HK-2 (cell line): ENCODE measurements at regions not wholly inside any gene's neighbourhood (a gene's known extent, or its start where the extent isn't known, plus 50 kb on each side); places are given as distances from the start of the nearest gene placed in this dataset.
"Not testable (repeated sequence)": the region's sequence is repeated elsewhere in the genome, so short reads cannot be mapped to it uniquely, and the experiment has no call there.

Experiments used
- DNase-seq: peaks from one replicate; pipeline ENCODE4 v3.0.0-alpha.2; 2018; ENCODE audit not compliant: unreplicated experiment

DNA sequence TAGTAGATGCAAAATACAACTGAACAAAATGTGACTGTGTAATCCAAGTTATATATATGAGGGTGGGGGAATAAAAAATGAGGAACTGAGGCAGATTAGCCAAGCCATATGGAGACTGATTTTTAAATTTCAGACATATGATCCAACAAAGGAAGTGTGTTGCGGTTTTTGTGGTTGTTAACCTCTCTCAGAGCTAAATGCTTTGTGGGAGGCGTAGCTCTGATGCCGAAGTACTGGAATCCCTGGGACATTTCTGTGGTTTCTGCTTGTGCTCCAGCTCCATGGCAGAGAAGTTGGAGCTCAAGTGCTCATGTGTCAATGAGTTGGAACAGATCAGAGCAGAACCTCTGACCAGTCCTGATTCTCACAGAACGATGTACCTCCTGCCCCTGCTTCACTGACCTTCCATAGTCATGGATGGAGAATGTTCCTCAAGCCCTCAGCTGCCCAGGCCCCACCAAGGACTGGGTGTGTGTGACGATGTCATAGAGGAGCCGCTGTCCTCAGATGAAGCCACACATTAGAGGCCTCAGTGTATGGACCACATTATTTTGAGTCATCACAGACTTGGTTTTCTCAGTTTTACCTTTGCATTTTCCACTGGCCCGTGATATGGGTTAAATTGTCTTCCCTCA, 107.6 kb downstream of the SOX1 start:
- DNase-seq = no peak

DNA sequence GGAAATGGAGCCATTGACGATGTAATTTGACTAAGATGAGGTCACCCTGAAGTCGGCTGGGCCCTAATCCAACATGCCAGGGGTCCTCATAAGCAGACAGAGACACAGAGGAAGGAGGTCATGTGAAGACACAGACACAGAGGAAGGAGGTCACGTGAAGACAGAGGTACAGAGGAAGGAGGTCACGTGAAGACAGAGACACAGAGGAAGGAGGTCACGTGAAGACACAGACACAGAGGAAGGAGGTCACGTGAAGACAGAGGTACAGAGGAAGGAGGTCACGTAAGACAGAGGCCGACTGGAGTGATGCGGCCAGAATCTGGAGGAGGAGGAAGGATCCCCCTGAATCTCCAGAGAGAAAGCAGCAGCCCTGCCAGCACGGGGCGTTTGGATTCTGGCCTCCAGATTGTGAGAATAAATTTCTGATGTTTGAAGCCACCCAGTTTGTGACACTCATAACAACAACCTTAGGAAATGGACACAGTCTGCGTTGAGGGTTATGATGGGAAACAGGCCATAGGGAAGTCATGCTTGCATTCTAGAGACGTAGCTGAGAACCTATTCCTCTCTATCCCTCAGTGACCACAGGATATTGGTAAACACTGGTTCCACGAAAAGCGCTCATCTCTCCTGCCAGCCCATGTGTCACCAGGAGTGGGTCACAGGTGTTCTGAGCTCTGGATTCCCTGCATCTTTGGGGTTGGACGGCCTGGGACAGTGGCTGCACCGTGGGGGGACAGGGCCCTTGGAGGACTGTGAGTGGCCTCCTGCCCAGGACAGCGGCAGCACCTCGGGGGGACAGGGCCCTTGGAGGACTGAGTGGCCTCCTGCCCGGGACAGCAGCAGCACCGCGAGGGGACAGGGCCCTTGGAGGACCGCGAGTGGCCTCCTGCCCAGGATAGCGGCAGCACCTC, 108.5 kb downstream of the SOX1 start:
- DNase-seq = no peak

DNA sequence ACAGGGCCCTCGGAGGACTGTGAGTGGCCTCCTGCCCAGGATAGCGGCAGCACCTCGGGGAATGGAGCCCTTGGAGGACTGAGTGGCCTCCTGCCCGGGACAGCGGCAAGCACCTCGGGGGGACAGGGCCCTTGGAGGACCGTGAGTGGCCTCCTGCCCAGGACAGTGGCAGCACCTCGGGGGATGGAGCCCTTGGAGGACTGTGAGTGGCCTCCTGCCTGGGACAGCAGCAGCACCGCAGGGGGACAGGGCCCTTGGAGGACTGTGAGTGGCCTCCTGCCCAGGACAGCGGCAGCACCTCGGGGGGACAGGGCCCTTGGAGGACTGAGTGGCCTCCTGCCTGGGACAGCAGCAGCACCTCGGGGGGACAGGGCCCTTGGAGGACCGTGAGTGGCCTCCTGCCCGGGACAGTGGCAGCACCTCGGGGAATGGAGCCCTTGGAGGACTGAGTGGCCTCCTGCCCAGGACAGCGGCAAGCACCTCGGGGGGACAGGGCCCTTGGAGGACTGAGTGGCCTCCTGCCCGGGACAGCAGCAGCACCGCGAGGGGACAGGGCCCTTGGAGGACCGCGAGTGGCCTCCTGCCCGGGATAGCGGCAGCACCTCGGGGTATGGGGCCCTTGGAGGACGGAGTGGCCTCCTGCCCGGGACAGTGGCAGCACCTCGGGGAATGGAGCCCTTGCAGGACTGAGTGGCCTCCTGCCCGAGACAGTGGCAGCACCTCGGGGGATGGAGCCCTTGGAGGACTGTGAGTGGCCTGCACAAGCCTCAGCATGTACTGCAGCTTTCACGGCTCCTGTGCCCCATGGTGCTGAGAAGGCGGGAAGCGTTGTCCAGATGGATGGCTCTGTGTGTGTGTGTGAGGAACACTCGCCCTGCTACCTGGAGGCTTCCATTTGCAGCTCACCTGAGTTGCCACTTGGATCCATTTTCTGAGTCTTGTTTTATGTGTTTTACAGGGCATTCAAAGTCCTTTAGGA, 109.5 kb downstream of the SOX1 start:
- not testable (repeated sequence) for DNase-seq

DNA sequence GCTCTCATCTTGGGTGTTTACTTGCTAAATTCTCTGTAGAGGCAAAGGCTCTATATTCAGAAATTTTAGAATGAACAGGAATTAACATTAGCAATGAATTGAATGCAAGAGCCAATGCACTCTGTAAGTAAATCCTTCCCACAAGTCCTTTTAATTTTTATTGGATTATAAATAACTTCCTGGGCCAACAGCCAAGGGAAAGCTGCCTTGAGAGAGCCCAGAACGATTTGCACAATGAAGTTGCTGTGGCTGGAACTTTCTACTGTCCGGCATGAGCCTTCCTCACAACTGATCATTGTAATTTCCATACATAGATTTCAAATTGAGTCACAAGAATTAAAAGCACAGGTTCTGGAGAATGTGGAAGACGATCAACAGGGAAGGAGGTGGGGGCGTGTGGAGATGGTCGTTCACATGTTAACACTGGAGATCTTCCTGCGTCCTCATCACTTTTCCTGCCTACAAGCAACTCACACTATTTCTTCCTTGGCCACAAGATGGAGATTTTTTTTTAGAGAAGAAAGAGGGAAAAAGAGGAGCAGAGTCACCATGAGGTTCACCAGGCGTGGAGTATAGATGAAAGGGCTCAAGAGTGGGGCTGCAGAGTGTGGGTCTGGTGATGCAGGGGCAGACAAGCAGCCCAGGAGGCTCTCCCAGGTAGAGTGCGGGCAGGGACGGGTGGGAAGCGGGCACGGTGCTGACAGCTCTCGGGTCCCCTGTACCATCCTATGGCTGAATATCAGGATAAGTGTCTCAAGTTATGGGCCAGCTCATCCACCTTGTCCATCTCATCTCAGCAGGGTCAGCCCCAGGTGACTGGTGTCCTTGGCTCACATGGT, 110.7 kb downstream of the SOX1 start:
- no peak for DNase-seq

DNA sequence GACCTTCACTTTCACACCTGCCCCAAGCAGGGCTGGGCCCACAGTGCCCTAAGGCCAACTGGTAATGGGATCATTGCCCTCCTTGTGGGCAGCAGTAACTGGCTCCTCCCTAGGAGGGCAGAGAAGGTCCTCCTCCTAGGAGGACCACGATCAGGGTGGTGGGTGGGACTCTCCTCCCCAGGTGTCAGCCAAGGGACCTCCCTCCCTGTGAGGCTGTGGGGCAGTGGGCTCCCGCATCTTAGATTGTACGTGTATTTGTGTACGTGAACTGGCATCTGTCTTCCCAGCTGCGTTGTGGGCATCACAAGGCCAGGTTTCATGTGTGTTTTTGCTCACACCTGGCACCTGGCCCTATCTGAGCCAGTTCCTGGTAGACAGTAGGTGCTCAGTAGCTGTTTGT, 111.8 kb downstream of the SOX1 start:
- DNase-seq = no peak

GRCh38 chr13:112179421-112179820, 112.5 kb downstream of the SOX1 start:
- DNase-seq = no peak

DNA sequence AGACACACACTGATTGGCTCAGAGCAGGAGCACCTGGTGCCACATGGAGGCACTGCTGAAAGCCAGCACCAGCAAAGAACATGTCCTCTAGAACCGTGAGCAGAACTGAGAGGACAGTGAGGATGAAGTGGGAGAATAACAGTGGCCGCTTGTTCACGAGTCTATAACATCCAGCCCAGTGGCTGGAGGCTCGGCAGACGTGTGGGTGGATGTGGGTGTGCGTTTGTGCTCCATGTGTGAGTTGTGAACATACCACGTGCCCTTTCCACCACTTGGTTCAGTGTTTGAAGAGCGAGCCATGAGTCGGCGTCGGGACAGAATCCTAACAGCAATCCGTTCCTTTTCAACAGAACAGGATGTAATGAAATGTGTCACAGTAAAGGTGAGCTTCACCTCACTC, 113.0 kb downstream of the SOX1 start:
- no peak for DNase-seq

GRCh38 chr13:112181336-112182067, 114.6 kb downstream of the SOX1 start:
- no peak for DNase-seq

GRCh38 chr13:112182251-112182650, 115.3 kb downstream of the SOX1 start:
- no peak for DNase-seq

GRCh38 chr13:112182846-112183531, 116.0 kb downstream of the SOX1 start:
- no peak for DNase-seq

GRCh38 chr13:112183532-112184090, 116.7 kb downstream of the SOX1 start:
- DNase-seq = no peak

- DNase-seq = no peak
Observed at GRCh38 chr13:112184261-112184660, 117.3 kb downstream of the SOX1 start.

- DNase-seq = no peak
Observed at GRCh38 chr13:112184851-112185371, 118.0 kb downstream of the SOX1 start.

- no peak for DNase-seq
Observed at GRCh38 chr13:112185466-112185865, 118.5 kb downstream of the SOX1 start.

DNA sequence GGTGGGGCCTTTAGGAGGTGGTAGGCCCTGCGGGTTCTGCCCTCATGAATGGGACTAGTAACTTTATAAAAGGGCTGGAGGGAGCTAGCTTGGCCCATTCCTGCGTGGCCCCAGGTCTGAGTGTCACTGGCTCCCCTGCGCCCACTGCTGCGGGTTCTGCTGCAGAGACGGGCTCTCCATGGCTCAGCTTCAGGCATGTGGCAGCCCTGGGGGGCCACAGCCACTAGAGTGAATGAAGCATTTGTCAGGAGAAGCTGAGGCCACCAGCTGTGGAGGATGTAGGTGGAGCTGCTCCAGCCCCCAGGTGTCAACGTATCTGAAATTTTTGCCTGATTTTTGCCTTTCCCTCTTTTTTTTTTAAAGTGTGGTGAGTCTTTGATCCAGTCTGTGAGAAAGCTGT, 119.1 kb downstream of the SOX1 start:
- DNase-seq = no peak

- DNase-seq = no peak
Observed at GRCh38 chr13:112187527-112188297, 120.8 kb downstream of the SOX1 start.

GRCh38 chr13:112188298-112188610, 121.3 kb downstream of the SOX1 start:
- DNase-seq = no peak

- DNase-seq = no peak
Observed at GRCh38 chr13:112193463-112194166, 126.7 kb downstream of the SOX1 start.
